ENCODE measurements at regions not wholly inside any gene's neighbourhood (a gene's known extent, or its start where the extent isn't known, plus 50 kb on each side); places are given as distances from the start of the nearest gene placed in this dataset.

DNA sequence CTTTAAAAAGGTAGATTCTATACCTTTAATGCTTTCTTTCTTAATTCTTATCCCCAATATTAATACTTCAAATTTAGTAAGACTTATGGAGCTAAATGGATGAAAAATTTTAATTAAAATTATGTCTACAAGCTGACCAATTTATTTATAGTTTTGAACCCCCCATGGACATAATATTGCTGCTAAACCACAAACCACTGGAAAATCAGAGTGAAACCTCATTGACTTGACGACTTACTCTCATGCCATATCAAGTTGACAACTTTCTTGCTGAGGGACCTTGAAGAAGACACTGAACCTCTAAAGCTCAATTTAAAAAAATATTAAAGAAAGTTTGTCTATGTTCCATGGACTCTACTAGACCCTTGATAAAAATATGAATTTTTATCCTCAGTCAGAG is 653.7 kb downstream of the TLE1 start (continued):
- TF ChIP-seq, protein P1, sequence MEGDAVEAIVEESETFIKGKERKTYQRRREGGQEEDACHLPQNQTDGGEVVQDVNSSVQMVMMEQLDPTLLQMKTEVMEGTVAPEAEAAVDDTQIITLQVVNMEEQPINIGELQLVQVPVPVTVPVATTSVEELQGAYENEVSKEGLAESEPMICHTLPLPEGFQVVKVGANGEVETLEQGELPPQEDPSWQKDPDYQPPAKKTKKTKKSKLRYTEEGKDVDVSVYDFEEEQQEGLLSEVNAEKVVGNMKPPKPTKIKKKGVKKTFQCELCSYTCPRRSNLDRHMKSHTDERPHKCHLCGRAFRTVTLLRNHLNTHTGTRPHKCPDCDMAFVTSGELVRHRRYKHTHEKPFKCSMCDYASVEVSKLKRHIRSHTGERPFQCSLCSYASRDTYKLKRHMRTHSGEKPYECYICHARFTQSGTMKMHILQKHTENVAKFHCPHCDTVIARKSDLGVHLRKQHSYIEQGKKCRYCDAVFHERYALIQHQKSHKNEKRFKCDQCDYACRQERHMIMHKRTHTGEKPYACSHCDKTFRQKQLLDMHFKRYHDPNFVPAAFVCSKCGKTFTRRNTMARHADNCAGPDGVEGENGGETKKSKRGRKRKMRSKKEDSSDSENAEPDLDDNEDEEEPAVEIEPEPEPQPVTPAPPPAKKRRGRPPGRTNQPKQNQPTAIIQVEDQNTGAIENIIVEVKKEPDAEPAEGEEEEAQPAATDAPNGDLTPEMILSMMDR (IDR thresholded peaks at IDR 0.05; ENCODE audit: control extremely low read depth in 1 of 3, insufficient read depth in 1 of 3, low read depth in 1 of 3, low read length in 3 of 3), result no peak
- TF ChIP-seq, protein P2, sequence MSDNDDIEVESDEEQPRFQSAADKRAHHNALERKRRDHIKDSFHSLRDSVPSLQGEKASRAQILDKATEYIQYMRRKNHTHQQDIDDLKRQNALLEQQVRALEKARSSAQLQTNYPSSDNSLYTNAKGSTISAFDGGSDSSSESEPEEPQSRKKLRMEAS (IDR thresholded peaks at IDR 0.05), result no peak
- TF ChIP-seq ASH2L (IDR thresholded peaks at IDR 0.05; ENCODE audit: low read length), result no peak
- TF ChIP-seq SP4 (IDR thresholded peaks at IDR 0.05; ENCODE audit: low read length), result no peak
